HUDEP-2 (cell line): ENCODE measurements at regions not wholly inside any gene's neighbourhood (a gene's known extent, or its start where the extent isn't known, plus 50 kb on each side); places are given as distances from the start of the nearest gene placed in this dataset.
A peak's percentile ranks its signal among the peaks of the same experiment; 100 is the strongest.
"Not testable (repeated sequence)": the region's sequence is repeated elsewhere in the genome, so short reads cannot be mapped to it uniquely, and the experiment has no call there.

Source experiments
- DNase-seq, 76 experiments: peaks; one replicate each; lab custom pipeline; 2025; ENCODE audit not compliant: unreplicated experiment in 76 of 76; lab: John Stamatoyannopoulos, UW

DNA sequence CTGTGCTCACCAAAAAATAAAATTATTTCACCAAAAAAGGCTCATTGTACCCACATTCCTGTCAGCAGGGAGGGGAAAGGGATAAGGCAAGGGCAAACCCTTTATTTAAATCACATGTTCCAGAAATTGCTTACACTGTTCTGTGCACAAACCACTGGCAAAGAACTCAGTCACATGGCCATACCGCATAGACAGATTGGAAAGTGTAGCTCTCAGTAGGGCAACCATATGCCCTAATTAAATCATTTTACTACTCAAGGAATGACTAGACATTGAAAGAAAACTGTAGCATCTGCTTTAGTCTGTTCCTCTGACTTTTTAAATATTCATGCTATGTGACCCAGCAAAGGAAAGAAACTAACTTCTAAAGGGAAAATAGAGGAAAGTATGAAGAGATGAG is 119.2 kb upstream of the FAM241A start:
- no peak for DNase-seq

DNA sequence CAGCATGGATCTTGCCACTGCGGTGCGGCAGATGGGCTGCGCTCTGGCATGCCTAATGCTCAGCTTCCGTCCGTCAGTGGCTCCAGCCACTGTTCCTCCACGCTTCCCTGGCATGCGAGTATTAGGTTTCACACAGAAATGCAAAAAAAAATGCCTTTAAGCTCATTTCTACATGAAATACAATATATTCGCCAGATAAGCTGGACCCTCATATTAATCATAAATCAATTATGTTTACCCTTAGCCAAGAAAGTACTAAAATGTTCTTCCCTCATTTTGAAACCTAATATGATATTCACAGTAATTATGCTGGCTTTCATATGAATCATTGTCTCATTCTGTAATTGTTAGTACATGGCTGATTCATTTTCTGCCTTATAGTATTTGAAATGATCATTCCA is 115.5 kb upstream of the FAM241A start:
- DNase-seq, result no peak

DNA sequence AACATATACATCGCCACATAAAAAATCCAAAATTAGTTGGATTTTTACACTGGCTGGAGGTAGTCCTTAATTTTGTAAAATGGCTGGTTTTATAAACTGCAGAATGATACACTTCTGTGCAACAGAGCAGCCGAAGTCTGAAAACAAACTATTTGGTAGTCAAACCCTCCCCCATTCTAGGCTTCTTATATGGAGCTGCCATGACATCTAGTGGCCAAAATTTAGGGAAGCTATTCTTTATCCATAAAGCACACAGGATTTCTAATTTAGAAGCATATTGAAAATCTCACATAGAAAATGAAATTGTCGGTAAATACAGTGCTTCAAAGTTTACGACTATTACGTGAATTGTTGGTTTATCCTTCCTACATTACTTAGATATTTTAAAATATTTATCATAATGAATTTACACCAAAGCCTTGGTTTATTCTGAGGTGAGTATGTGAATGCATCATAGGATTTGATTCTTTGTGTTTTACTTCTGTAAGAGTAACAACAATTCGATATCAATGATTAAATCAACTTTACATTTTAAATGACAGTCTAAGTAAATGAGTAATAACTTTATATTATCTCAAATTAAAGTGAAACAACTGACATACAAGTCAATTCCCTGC is 113.4 kb upstream of the FAM241A start:
- peak in 24 of 76 experiments; percentile 0 to 39 (median 4) for DNase-seq

DNA sequence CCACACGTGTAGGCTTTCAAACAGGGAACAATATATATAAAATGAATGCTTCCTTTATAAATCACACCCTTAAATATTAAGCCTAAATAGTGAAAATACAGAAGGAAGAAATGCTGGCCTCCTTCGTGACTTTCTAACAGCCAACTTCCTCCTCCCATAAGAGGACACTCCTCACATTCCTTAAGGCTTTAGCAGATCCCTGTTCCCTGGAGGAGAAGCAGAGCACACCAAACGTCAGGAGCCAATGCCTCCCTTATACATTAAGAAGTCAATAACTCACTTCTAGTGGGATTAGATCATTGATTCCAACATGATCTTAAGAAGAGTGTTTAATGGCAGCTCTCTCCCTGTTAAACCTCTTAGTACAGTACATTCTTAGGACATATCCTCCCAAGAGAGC is 108.4 kb upstream of the FAM241A start:
- DNase-seq, result no peak

DNA sequence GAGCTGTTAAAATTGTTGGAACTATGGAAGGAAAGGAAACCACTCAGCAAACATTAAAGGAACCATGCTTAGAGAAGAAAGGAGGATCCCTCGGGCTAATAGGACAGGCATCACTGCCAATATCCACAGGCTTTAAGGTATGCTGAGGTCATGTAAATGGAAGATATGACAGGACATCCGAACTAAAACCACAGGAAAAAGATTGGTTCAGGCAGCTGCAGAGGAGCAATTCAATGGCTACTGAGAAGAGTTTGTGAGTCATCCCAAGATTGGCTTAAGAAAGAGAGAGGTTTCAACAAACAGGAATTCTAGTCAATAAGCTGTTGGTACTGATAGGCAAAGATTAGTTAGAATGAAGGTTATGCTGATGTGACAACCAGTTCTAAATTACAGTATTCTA is 106.4 kb upstream of the FAM241A start:
- no peak for DNase-seq

DNA sequence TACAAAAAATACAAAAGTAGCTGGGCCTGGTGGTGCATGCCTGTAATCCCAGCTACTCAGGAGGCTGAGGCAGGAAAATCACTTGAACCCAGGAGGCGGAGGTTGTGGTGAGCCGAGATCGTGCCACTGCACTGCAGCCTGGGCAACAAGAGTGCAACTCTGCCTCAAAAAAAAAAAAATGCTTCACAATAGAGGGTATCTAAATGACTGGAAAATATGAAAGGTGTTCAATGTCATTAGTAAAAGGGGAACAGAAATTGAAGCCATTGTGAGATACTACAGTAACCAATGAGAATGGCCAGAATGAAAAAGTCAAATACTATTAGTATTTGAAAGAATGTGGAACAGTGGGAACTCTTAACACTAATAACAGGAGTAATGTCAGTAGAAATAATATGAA is 96.1 kb upstream of the FAM241A start:
- not testable (repeated sequence) for DNase-seq

DNA sequence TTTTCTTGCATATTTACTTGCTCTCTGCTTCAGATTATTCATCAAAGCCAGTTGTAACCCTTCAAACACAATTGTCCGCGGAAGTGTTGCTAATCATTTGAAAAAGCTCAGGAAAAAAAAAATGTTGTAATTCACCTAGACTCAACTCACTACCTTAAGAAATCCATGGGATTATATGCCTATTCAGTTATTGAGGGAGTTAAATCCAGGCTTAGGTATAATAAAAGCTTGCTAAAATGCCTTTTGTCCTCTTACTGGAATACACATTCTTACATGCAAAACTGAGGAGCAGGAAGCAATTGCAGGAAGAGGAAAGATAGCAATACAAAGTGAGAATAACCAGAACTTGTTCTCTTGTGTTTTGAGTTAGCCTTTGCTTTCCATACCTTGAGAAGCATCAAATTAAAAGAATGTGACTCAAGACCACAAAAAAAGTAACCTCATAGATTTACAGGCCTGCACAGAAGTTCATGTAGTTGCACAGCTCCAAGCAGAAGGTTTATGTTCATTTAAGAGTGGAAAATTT is 91.4 kb upstream of the FAM241A start:
- DNase-seq, result no peak

DNA sequence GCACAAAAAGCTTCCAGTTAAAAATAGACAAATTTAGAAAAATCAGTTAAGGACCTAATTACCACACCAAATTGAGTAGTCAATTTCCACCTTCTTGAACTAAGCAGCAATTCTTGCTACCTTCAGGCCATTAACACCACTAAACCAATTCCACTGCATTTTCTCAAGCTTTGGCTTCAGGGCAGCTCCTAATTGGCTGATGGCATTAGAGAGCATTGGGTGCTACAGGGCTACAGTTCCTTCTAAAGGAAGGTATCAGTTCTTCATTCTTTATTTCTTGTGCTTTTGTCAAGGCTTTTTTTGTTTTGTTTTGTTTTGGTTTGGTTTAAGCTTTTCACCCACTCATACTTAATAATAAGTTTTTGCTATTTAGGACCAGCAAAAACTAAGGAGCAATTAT is 90.2 kb upstream of the FAM241A start:
- DNase-seq, result no peak

DNA sequence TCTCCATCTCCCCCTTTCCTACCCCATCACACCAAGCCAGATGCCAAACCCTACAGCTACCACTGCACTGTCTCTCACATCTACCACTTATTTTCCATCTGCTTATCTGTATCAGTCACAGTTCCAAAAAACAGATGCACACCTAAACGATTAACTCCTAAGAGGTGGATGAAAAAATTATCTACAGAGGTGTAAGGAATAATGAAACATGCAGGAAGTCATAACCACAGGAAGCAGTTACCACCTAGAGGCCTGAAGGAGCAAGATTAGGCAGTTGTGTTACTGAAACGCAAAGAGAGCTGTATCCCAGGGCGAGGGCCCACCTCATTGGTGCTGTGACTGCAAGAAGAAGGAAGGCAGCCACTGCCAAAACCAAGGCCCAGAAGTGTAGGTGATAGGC is 87.8 kb upstream of the FAM241A start:
- DNase-seq, result no peak

DNA sequence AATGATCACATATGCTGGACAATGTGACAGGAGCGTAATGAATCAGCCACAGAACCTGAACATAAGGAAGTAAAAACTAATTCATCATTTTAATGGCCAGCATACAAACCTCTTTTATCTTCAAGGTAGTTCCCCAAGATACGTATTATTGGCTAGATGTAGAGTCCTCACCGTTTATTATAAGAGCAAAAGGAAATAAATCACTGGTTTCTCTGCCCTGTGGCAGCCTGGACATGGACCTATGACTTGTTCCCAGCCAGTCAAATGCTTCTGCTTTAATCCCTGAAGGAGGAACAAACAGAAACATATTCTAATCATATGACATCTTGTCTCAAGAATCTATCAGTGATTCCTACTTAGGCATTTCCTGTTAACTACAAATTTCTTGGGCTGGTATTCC is 86.8 kb upstream of the FAM241A start:
- no peak for DNase-seq

DNA sequence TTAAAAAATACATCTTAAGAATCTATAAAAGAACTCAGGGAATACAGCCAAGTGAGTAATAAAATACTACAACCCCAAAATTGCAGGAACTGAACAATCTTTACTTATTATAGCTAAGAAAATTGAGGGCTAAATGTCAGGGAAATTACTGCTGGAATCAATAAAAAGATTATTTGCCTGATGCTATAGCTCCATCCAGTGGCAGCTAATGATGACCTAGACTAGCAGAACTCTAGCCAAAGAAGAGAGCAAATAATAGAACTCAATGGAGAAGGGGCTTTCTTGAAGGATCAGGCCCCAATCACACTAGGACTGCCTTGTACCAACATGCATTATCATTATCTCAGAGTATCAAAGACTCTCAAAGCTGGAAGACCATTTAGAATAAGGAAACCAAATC is 85.0 kb upstream of the FAM241A start:
- peak in 1 of 76 experiments; percentile 3 for DNase-seq

DNA sequence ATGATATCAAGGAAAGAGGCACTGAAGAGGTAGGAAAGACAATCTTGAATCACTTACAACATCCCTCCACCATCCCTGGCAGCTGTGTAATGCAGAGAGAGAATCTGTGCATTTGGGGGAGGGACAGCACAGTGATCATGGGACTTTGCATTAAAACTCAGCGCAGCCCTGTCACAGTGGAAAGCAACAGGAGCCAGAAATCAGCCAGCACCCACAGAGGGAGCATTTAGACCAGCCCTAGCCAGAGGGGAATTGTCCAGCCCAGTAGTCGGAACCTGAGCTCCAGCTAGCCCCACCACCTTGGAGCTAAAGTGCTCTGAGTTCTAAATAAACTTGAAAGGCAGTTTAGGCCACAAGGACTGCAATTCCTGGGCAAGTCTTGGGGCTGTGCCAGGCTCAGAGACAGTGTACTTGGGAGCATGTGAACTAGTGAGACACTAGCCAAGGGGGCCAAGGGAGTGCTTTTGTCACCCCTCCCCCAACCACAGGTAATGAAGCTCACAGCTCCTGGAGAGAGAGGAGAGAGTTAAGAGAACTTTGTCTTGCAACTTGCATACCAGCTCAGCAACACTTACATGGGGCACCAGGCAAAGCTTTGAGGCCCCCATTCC is 83.9 kb upstream of the FAM241A start:
- no peak for DNase-seq

DNA sequence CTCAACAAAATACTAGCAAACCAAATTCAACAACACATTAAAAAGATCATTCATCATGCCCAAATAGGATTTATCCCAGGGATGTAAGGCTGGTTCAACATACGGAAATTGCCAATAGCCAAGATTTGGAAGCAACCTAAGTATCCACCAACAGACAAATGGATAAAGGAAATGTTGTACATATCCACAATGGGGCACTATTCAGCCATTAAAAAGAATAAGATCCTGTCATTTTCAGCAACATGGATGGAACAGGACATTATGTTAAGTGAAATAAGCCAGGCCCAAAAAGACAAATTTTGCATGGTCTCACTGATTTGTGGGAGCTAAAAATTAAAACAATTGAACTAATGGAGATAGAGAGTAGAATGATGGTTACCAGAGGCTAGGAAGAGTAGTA is 82.0 kb upstream of the FAM241A start:
- DNase-seq, result no peak

DNA sequence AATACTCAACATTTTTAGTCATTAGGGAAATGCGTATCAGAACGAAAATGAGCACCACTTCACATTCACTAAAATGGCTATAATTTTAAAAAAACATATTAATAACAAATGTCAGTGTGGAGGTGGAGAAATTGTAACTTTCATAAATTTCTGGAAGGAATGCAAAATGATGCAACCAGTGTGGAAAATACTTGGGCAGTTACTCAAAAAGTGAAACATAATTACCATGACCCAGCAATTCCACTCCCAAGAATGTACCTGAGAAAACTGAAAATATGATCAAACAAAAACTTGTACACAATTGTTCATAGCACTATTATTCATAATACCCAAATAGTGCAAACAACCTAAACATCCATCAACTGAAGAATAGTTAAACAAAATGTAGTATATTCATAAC is 76.1 kb upstream of the FAM241A start:
- DNase-seq, result no peak

DNA sequence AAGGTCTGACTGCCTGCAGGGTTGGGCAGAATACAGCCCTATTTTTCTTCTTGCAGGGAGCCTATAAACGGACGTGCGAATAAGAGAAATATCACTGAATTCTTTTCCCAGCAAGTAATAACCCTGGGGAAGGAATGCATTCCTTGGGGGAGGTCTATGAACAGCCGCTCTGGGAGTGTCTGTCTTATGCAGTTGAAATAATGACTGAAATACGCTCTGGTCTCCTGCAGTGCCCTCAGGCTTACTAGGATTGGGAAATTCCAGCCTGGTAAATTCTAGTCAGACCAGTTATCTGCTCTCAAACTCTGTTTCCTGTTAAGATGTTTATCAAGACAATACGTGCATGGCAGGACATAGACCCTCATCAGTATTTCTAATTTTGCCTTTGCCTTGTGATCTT is 72.1 kb upstream of the FAM241A start:
- DNase-seq, result no peak

DNA sequence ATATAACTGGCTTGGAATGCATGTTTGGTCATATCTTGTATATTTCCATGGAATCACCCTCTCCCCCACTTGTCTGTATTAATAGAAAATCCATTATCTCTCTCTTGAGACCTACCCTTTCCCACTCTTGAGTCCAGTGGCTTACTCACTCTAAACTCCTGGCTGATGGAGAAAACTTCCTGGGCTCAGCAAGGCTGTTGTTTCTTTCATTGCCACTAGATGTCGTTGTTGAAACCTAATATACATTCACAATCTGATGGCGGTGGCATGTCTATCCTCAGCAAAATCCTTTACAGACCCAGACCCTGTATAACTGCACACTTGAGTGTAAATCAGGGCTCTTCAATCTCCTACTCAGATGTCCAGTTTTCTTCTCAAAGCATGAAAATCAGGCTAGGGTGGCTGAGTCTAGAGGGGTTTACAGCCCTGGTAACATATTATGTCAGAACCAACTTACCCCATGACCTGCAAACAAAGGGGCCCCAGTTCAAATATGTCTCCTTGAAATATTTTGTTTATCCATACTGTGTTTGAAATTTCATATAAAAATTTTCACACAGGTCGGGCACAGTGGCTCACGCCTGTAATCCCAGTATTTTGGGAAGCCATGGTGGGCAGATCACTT is 70.0 kb upstream of the FAM241A start:
- peak in 22 of 76 experiments; percentile 0 to 46 (median 16) for DNase-seq

DNA sequence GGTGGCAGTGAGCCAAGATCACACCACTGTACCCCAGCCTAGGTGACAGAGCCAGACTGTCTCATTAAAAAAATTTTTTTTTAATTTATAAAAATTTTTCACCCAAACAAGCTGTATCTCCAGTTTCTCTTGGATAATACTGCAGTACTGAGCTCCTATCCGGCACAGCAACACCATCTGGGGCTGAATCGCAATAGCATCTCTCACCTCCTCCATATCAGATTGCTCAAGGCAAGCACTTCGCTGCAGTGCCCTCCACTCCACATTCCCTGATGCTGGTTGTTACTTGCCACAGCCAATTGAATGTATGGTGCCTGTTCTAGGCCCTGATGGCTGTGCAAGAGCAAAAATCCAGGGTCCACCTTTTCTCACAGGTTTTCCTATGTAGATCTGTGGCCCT is 69.3 kb upstream of the FAM241A start:
- DNase-seq, result no peak

DNA sequence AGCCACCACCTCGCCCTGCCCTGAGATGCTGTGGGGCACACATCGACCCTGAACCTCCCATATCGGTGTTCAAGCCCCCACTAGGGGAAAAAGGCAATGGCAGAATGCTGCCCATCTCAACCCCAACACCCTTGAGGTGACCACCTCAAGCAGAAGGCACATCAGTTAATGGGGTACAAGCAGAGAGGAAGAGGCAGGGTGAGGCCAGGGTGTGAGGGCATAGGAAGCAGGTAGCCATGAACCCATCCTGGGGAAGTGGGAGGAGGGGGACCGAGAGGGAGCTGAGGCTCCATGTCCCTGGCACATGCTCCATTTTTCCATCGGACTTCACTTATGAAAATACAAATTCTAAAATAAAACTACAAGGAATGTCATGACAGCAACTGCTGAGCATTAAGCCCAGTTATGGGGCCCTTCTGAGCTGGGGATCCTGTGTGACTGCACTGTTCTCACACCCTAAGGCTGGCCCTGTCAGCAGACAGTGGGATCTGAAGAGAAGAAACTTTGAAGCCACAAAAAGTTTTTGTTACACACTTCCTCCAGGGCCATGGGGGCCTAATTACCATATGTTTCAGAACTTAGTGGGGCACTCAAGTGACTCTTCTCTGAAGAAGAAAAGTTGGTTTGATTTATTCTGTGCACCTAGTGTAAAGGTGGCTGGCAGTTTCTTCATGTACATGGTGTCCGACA is 68.2 kb upstream of the FAM241A start:
- no peak for DNase-seq

DNA sequence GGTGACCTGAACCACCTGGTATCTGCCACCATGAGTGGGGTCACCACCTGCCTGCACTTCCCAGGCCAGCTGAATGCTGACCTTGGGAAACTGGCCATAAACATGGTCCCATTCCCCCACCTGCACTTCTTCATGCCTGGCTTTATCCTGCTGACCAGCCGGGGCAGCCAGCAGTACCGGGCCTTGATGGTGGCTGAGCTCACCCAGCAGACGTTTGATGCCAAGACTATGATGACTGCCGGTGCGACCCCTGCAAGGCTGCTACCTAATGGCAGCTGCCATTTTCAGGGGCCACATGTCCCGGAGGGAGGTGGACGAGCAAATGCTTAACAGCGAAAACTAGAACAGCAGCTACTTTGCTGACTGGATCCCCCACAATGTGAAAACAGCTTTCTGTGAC is 67.5 kb upstream of the FAM241A start:
- no peak for DNase-seq

DNA sequence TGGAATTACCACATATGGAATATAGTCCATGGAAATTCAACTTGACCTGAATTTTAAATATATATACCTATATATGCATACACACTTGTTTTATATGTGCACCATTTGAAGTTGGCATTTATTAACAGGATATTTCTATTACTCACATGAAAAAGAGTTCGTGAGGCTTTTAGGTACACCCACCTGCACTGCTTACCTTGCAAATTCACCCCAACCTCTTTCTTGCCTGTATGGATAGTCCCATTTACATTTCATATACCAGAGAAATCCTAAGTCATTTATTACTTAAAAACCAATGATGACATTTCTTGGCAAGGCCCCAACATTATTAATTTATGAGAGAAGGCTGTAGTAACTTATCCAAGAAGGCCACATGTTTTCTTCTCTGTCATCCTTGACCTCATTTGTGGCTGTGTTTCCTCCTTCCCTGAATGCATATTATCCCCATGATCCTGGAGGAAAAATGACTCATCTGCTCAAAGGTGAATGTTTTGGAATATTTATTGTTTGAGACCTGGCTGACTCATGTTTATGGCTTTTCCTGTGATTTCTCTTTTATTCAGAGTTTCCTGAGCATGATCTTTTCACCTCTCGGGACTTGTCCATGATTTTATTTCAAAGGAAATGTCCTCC is 62.2 kb upstream of the FAM241A start:
- DNase-seq, result no peak
